ENCODE measurements at regions not wholly inside any gene's neighbourhood (a gene's known extent, or its start where the extent isn't known, plus 50 kb on each side); places are given as distances from the start of the nearest gene placed in this dataset.

DNA sequence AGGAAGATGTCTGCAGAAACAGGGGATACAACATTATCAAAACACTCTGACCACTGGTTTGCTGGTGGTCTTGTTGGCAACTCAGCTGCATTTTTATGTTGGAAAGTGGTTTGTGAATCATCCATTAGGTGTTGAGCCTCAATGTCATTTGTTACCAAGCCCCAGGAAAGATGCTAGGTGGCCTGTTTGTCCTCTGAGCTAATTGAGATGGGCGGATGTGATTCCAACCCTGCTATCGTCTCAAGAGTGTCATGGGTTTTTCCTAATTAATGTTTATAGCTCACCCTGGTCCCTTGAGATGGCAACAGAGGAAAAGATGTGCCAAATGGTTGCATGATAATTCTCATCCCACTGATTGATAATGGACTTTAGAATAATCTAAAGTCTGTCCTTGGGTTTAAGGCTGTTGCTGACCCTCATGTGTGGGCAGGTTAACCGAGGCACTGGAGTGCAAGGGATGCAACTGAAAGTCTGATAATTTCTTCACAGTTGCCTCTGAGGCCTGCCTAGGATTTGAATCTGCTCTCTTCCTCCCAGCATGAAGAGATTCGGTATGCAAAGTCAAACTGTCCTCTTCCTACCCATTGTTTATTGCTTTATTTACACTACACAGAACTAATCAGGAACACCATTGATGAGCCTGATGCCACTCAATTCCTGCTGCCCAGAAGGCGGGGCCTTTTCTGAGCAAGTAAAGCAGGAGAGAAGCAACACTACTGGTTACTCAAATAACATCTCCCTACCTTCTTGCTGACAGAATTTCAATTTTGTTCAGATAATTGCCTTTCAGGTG, 166.2 kb upstream of the TBC1D5 start:
- no peak overlapping the region for H3K4me3 ChIP-seq (ENCODE audit: low read depth, low read length)
- DNase-seq (ENCODE audit: low read depth) = no peak
- TF ChIP-seq, protein P1, sequence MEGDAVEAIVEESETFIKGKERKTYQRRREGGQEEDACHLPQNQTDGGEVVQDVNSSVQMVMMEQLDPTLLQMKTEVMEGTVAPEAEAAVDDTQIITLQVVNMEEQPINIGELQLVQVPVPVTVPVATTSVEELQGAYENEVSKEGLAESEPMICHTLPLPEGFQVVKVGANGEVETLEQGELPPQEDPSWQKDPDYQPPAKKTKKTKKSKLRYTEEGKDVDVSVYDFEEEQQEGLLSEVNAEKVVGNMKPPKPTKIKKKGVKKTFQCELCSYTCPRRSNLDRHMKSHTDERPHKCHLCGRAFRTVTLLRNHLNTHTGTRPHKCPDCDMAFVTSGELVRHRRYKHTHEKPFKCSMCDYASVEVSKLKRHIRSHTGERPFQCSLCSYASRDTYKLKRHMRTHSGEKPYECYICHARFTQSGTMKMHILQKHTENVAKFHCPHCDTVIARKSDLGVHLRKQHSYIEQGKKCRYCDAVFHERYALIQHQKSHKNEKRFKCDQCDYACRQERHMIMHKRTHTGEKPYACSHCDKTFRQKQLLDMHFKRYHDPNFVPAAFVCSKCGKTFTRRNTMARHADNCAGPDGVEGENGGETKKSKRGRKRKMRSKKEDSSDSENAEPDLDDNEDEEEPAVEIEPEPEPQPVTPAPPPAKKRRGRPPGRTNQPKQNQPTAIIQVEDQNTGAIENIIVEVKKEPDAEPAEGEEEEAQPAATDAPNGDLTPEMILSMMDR (IDR thresholded peaks at IDR 0.05; ENCODE audit: insufficient read depth, low read length) = no peak

DNA sequence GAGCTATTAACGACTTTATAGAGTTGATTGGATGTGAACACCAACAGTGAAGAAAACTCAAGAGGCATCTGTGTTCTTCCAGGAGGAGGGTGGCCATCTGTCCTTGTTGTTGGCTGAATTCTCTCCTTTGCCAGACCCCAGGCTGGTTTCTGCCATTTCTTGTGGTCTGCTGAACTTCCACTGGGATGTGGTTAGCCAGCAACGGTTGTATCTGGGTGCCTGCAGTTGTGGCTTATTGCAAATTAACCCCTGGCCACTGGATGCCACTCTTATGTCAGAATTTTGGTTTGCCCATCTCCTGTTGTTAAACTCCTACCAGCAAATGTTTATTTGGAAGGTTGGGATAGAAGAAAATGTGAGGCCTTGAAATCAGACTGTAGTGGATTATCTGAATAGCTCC, 163.6 kb upstream of the TBC1D5 start:
- TF ChIP-seq, protein P1 (IDR thresholded peaks at IDR 0.05; ENCODE audit: insufficient read depth, low read length) = no peak
- no peak overlapping the region for H3K4me3 ChIP-seq (ENCODE audit: low read depth, low read length)
- DNase-seq (ENCODE audit: low read depth) = no peak

DNA sequence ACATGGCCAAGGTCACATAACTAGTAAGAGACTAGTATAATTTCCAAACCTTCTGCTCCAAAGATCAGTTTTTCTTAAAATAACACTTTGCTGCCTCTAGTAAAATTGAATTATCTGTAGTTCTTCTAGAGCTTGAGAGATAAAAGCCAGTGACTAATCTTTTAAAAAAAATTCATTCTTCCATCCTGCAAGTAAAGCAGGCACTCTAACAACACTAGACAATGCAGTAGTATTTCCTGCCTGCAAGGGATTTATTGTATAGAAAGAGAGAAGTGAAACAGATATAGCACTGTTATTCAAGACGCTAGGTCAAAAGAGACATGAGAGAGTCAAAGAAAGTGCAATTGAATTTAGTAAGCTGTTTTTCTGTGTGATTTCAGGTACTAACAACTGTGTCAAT, 159.5 kb upstream of the TBC1D5 start:
- DNase-seq (ENCODE audit: low read depth) = peak; percentile 23
- H3K4me3 ChIP-seq (ENCODE audit: low read depth, low read length) = no peak overlapping the region
- TF ChIP-seq, protein P1 (IDR thresholded peaks at IDR 0.05; ENCODE audit: insufficient read depth, low read length) = no peak

DNA sequence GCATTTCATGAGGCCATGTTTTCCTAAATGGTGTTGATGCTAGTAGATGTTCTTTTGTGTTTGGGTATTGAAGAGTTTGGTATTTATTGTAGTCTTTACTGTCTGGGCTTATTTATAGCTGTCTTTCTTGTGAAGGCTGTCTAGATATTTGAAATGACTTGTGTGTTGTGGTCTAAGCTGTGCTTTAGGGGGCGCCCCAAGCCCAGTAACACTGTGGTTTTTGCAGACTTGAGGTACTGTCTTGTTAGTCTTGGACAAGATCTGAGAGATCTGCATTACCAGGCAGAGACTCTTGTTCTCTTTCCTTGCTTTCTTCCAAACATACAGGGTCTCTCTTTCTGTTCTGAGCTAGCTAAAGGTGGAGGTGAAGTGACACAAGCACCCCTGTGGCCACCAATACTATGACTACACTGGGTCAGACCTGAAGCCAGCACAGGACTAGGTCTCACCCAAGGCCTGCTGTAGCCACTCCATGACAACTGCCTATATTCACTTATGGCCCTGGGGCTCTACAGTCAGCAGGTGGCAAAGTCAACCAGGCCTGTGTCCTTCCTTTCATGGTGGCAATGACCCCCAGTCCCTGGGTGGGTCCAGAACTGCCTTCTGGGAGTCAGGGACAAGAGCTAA, 152.1 kb upstream of the TBC1D5 start:
- DNase-seq (ENCODE audit: low read depth) = peak; percentile 78
- no peak overlapping the region for H3K4me3 ChIP-seq (ENCODE audit: low read depth, low read length)
- TF ChIP-seq, protein P1 (IDR thresholded peaks at IDR 0.05; ENCODE audit: insufficient read depth, low read length) = peak; percentile 69

DNA sequence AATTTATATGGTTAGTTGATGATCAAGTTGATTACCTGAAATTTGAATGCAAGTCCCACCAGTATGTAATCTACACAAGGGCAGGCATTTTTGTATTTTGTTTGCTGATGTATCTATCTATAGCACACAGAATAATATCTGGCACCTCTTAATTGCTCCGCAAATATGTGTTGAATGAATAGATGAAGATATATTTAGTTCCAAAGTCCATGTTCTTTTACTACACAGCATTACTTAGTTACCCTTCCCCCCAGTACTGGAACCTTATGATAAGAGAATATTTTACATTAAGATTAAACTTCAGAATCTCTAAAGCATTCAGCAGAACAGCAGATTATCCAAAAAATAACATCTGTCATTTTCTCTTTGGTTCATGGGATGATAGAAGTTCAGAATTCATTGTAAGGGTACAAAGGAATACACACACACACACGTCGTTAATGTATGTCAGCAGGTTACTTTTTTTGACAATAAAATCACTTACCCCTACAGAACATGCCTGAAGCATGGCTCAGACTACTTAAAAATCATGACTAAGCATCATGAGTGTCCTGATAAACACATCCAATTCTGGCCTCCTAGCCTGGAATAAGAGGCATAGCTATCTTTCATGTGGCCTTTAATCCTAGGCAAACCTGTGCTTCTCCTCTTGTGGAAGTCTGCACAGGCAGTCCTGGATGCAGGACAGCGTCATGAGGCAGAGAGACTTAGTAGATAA, 148.9 kb upstream of the TBC1D5 start:
- no peak overlapping the region for H3K4me3 ChIP-seq (ENCODE audit: low read depth, low read length)
- TF ChIP-seq, protein P1 (IDR thresholded peaks at IDR 0.05; ENCODE audit: insufficient read depth, low read length) = no peak
- peak; percentile 41 for DNase-seq (ENCODE audit: low read depth)

DNA sequence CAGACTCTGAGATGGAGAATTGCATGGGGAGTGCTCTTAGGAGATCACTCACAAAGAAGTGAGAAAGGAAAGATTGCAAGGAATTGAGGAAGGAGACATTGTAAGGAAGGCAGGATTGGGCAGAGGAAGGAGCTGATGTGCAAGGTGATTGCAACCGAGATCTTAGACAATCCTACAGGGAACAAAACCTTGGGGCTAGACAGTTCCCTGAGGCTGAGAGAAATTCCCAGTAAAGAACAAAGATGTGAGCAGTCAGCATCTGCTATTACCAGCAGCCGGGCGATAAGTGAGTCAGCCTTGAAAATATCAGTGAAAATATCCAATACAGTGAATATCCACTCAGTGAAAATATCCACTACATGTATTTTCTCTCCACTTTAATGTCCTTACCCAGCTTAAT, 143.6 kb upstream of the TBC1D5 start:
- TF ChIP-seq, protein P1 (IDR thresholded peaks at IDR 0.05; ENCODE audit: insufficient read depth, low read length) = no peak
- DNase-seq (ENCODE audit: low read depth) = no peak
- H3K4me3 ChIP-seq (ENCODE audit: low read depth, low read length) = no peak overlapping the region
